Ishikawa (cell line): ENCODE measurements at regions not wholly inside any gene's neighbourhood (a gene's known extent, or its start where the extent isn't known, plus 50 kb on each side); places are given as distances from the start of the nearest gene placed in this dataset.

Experiments used
- CREB1 ChIP-seq: IDR thresholded peaks from 2 replicates; pipeline ENCODE4 v1.6.1; 2012; ENCODE audit warnings: low read depth
- EP300 ChIP-seq: IDR thresholded peaks from 2 replicates; pipeline ENCODE4 v1.6.1; 2012; ENCODE audit warnings: borderline replicate concordance
- TAF1 ChIP-seq: IDR thresholded peaks from 2 replicates; pipeline ENCODE4 v1.6.1; 2012; ENCODE audit warnings: low read depth, mild to moderate bottlenecking
- YY1 ChIP-seq: IDR thresholded peaks from 2 replicates; pipeline ENCODE4 v1.6.1; 2012; ENCODE audit warnings: low read depth
- TF ChIP-seq, protein P1 (sequence below): IDR thresholded peaks from 2 replicates; pipeline ENCODE4 v1.6.1; 2012
- TF ChIP-seq, protein P2 (sequence below): IDR thresholded peaks from 2 replicates; pipeline ENCODE4 v1.6.1; 2012

DNA sequence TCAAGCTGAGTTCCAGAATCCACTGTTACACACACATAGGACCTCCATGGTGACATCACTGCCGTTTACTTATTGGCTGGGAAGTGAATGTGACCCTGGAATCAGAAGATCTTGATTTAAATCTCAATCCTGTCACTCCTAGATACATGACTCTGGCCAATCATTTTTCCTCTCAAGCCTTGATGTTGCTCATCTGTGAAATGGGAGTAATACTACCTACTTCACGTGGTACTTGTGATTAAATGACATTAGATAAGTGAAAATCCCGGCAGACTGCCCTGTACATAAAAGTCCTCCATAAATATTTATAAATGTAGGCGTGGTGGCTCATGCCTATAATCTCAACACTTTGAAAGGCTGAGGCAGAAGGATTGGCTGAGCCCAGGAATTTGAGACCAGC, 88.0 kb upstream of the SVIL start:
- TF ChIP-seq YY1 = no peak
- TF ChIP-seq EP300 = no peak
- TF ChIP-seq, protein P1, sequence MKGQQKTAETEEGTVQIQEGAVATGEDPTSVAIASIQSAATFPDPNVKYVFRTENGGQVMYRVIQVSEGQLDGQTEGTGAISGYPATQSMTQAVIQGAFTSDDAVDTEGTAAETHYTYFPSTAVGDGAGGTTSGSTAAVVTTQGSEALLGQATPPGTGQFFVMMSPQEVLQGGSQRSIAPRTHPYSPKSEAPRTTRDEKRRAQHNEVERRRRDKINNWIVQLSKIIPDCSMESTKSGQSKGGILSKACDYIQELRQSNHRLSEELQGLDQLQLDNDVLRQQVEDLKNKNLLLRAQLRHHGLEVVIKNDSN = no peak
- TF ChIP-seq TAF1 = no peak
- TF ChIP-seq CREB1 = no peak
- TF ChIP-seq, protein P2, sequence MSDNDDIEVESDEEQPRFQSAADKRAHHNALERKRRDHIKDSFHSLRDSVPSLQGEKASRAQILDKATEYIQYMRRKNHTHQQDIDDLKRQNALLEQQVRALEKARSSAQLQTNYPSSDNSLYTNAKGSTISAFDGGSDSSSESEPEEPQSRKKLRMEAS = no peak
